ENCODE measurements at regions not wholly inside any gene's neighbourhood (a gene's known extent, or its start where the extent isn't known, plus 50 kb on each side); places are given as distances from the start of the nearest gene placed in this dataset.
"Not testable (repeated sequence)": the region's sequence is repeated elsewhere in the genome, so short reads cannot be mapped to it uniquely, and the experiment has no call there.

GRCh38 chr9:7490317-7491108, 309.1 kb downstream of the DMAC1 start:
- DNase-seq (ENCODE audit: low read depth, low spot score): no peak

DNA sequence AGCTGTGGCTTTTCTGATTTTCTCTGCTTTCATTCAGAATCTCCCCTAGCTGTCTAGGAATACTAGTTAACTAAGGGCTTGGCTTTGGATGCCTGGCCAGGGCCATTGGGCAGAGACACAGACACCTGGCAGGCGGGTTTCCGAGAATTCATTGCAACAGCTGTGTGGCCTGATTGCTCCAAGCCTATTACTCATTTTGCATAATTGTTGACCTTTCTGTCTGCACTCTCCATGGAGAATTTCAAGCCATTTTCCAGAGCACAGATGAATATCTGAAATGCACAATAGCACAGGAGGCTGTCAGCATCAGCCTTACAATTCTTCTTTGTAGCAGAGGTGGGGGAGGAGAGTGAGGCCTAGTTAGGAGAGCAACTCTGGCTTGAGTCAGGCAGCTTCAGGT, 310.5 kb downstream of the DMAC1 start:
- DNase-seq (ENCODE audit: low read depth, low spot score): no peak
- H3K27ac ChIP-seq: no peak overlapping the region

More at GRCh38 chr9:7490317-7491108, 309.1 kb downstream of the DMAC1 start:
- H3K27ac ChIP-seq: no peak overlapping the region

DNA sequence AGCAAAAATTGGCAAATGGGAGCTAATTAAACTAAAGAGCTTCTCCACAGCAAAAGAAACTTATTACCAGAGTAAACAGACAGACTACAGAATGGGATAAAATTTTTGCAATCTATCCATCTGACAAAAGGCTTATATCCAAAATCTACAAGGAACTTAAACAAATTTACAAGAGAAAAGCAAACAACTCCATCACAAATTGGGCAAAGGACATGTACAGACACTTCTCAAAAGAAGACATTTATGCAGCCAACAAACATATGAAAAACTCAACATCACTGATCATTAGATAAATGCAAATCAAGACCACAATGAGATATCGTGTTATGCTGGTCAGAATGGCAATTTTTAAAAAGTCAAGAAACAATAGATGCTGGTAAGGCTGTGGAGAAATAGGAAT, 315.6 kb downstream of the DMAC1 start:
- DNase-seq (ENCODE audit: low read depth, low spot score): not testable (repeated sequence)

DNA sequence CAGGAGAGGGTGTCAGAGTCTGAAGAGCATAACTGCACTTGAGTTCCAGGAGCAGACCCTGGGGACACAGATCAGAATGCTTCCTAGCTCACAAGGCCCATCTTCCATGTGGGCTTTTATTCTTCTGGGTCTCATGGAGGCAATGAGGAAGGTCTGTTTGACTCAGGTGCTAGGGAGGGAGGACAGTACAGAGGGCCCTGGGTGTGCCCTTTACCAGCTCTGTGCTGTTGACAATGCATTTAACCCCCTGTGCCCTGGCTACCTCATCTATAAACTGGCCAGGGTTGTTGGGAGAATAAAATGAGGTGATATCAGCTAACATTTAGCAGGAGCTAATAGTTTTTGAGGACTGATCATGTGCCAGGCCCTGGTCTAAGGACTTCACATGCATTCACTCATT, 318.0 kb downstream of the DMAC1 start:
- no peak overlapping the region for H3K27ac ChIP-seq
- DNase-seq (ENCODE audit: low read depth, low spot score): no peak

More for the DNA sequence above, 315.6 kb downstream of the DMAC1 start:
- H3K27ac ChIP-seq: not testable (repeated sequence)

DNA sequence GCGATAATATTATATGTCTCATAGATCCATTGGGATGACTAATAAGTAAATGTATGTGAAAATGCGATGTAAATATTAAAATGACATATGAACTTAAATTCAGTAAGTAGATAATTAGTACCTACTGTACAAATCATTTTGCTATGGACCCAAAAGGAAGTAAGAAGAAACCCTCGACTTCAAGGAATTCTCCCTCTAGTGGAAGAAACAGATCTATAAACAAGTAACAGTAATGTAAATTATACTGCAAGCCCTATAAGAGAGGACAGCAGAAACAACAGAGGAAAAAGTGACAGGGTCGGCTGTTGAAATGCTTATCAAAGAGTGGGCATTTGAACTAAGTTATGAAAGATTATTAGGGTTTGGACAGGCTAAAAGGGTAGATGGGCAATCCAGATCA, 320.3 kb downstream of the DMAC1 start:
- H3K27ac ChIP-seq: no peak overlapping the region
- DNase-seq (ENCODE audit: low read depth, low spot score): no peak

- H3K27ac ChIP-seq: no peak overlapping the region
- no peak for DNase-seq (ENCODE audit: low read depth, low spot score)
Observed at GRCh38 chr9:7478646-7479045, 320.9 kb downstream of the DMAC1 start.

- DNase-seq (ENCODE audit: low read depth, low spot score): no peak
- no peak overlapping the region for H3K27ac ChIP-seq
Observed at GRCh38 chr9:7467186-7467585, 332.4 kb downstream of the DMAC1 start.

- no peak for DNase-seq (ENCODE audit: low read depth, low spot score)
- H3K27ac ChIP-seq: no peak overlapping the region
Observed at GRCh38 chr9:7461791-7462190, 337.8 kb downstream of the DMAC1 start.

DNA sequence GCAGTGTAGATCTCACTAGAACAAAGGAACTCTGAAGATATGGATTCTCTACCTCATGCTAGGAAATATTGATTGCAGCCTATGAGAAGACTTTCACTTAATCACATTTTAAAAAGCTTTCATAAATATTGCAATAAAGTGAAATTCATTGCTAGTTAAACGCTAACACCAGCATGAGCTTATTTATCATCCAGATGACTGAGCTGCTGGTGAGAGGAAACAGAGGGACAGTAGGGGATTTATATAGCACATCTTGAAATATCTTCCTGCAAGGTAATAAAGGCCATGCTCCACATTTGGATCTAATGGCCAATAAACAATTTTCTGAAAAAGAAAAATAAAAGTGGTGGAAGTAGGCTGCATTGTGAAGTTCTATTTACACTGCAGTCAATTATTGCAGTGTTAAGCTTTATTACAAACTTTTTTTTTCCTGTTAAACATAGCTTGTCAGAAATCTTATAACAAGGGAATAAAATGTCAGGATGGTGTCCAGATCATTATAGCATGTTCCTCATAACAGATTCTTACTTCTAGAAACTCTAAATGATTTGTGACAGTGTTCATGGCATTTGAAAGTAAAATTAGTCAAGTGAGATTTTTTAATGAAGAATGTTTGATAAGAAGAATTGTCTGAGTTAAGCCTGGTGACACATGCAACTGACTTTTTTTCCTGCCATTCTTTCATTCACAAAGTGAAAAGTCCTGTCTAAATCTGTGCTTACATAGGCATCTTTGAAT, 342.6 kb downstream of the DMAC1 start:
- DNase-seq (ENCODE audit: low read depth, low spot score): no peak
- H3K27ac ChIP-seq: no peak overlapping the region

DNA sequence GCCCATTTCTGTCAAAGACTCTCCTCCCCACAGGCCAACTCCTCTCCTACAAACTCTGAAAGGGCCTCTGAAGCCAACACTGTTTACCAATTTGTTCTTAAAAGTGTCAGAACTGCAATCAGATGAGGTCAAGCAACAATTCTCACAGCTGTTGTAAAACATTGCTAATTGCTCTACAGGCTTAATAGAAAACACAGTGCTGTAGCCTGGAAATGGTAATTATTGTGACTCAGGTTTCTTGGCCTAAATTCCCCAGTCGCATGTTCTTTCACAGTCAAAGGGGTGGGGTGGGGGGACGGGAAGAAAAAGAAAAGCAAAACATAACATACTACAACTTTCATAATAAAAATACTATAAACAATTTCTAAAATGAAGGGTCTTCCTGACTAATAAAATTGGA, 343.2 kb downstream of the DMAC1 start:
- no peak overlapping the region for H3K27ac ChIP-seq
- DNase-seq (ENCODE audit: low read depth, low spot score): no peak

DNA sequence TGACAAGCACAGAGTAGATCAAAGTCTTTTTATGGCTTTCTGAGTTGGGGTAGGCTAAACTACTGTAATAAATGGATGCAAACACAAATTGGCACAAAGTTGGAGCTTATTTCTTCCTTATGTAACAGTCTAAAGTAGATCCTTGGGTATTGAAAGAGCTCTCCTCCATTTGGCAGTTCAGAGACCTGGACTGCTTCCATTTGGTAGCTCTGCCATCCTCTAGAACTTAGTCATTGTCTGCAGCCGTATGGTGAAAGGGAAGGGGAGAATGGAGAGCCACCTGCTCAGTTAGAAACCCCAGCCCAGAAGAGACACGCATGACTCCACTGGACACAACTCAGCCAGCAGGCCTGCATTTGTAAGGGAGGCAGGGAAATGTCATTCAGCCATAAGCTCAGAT, 345.0 kb downstream of the DMAC1 start:
- H3K27ac ChIP-seq: no peak overlapping the region
- no peak for DNase-seq (ENCODE audit: low read depth, low spot score)

- peak overlapping the region; percentile 66 for H3K27ac ChIP-seq
- peak; percentile 59 for DNase-seq (ENCODE audit: low read depth, low spot score)
Observed at GRCh38 chr9:7452378-7452777, 347.2 kb downstream of the DMAC1 start.

- H3K27ac ChIP-seq: no peak overlapping the region
- DNase-seq (ENCODE audit: low read depth, low spot score): no peak
Observed at GRCh38 chr9:7451062-7451461, 348.5 kb downstream of the DMAC1 start.

DNA sequence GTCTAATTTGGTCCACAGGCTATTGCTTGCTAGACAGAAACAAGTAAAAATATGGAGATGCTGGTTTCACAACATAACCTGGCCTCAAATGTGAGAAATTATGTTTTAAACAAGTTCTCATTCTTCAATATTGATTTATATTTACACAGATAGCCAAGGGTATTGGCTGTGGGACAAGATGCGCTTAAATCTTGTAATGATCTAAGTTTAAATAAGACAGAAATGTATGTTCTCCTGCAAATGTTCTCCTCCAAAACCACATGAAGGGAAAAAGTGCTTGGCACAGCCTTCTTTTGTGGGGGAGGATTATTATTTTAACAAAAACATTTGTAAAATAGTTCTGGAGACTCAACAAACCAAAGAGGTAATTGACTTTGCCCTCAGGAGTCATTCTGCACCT, 356.0 kb downstream of the DMAC1 start:
- no peak for DNase-seq (ENCODE audit: low read depth, low spot score)

DNA sequence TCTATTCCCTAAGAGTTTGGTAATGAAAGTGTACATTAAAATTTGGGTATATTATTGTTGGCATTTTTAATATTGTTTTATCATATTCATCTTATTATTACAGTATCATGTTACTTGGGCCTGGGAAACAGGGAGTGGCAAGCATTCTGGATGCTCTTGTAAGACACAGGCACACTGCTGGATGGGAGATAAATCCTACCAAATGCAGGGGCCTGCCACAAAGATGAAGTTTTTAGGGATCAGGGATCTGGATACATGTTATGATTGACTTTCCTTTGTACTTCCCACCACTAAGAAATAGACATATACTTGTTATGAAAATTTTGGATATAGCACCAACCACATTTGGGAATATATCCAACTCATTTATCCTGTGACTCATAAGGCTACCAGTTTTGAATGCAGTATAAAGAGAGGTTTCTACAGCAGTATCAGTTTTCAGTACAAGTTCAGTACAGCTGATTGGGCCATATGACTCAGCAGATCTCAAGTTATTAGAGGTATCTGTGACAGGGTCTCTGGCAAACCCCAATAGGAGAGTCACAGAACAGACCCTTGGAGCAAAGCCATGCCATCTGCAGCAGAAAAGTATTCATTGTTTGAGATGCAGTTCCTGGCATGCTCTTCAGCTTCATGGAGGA, 360.1 kb downstream of the DMAC1 start:
- DNase-seq (ENCODE audit: low read depth, low spot score): no peak

More for the DNA sequence above, 356.0 kb downstream of the DMAC1 start:
- H3K27ac ChIP-seq: no peak overlapping the region

GRCh38 chr9:7436754-7437153, 362.8 kb downstream of the DMAC1 start:
- no peak for DNase-seq (ENCODE audit: low read depth, low spot score)
- H3K27ac ChIP-seq: no peak overlapping the region

More for the DNA sequence above, 360.1 kb downstream of the DMAC1 start:
- peak overlapping the region; percentile 17 for H3K27ac ChIP-seq

GRCh38 chr9:7433508-7434292, 365.9 kb downstream of the DMAC1 start:
- peak; percentile 85 for DNase-seq (ENCODE audit: low read depth, low spot score)
- peak overlapping the region; percentile 89 for H3K27ac ChIP-seq

GRCh38 chr9:7432989-7433388, 366.6 kb downstream of the DMAC1 start:
- H3K27ac ChIP-seq: peak overlapping the region; percentile 89
- DNase-seq (ENCODE audit: low read depth, low spot score): no peak

- H3K27ac ChIP-seq; DNase-seq (ENCODE audit: low read depth, low spot score): not testable (repeated sequence)
Observed at GRCh38 chr9:7417397-7417796, 382.2 kb downstream of the DMAC1 start.

GRCh38 chr9:7415836-7416235, 383.7 kb downstream of the DMAC1 start:
- no peak for DNase-seq (ENCODE audit: low read depth, low spot score)
- no peak overlapping the region for H3K27ac ChIP-seq

Measured in epithelial cell of prostate (primary cell).